Hepatocyte (in vitro differentiated cells): ENCODE measurements at regions not wholly inside any gene's neighbourhood (a gene's known extent, or its start where the extent isn't known, plus 50 kb on each side); places are given as distances from the start of the nearest gene placed in this dataset.

Experiments used
- DNase-seq: peaks from one replicate; pipeline ENCODE4 v3.0.0-alpha.2; 2016; ENCODE audit warnings: low spot score
- H2AFZ ChIP-seq: fragments of 200-600 bp; sonication (generic); 2 replicates; pipeline ENCODE4 v1.6.0; 2016; ENCODE audit warnings: antibody characterized with exemption, mild to moderate bottlenecking
- H3K27ac ChIP-seq: fragments of 200-600 bp; sonication (generic); 2 replicates; pipeline ENCODE4 v1.5.1; 2016; ENCODE audit warnings: mild to moderate bottlenecking
- H3K27me3 ChIP-seq: fragments of 200-600 bp; sonication (generic); 2 replicates; pipeline ENCODE4 v1.6.1; 2016
- H3K36me3 ChIP-seq: fragments of 200-600 bp; sonication (generic); replicated peaks from 2 replicates; pipeline ENCODE4 v1.5.1; 2016; ENCODE audit warnings: low read depth; ENCODE audit not compliant: insufficient read depth
- H3K4me1 ChIP-seq: fragments of 200-600 bp; sonication (generic); 2 replicates; pipeline ENCODE4 v1.5.1; 2016; ENCODE audit warnings: mild to moderate bottlenecking, moderate library complexity; ENCODE audit not compliant: insufficient read depth
- H3K4me2 ChIP-seq: fragments of 200-600 bp; sonication (generic); 2 replicates; pipeline ENCODE4 v1.6.0; 2016
- H3K4me3 ChIP-seq: fragments of 200-600 bp; sonication (generic); 2 replicates; pipeline ENCODE4 v1.5.1; 2016; ENCODE audit warnings: mild to moderate bottlenecking
- H3K79me2 ChIP-seq: fragments of 200-600 bp; sonication (generic); 2 replicates; pipeline ENCODE4 v1.6.0; 2017; ENCODE audit warnings: mild to moderate bottlenecking
- H3K9me2 ChIP-seq: fragments of 200-600 bp; sonication (generic); replicated peaks from 2 replicates; pipeline ENCODE4 v1.6.0; 2017; ENCODE audit warnings: mild to moderate bottlenecking; ENCODE audit not compliant: insufficient read depth
- H3K9me3 ChIP-seq: fragments of 200-600 bp; sonication (generic); 2 replicates; pipeline ENCODE4 v1.5.1; 2016; ENCODE audit warnings: low read depth, mild to moderate bottlenecking
- H4K20me1 ChIP-seq: fragments of 200-600 bp; sonication (generic); 2 replicates; pipeline ENCODE4 v1.6.0; 2016; ENCODE audit warnings: mild to moderate bottlenecking; ENCODE audit not compliant: insufficient read depth, poor library complexity, severe bottlenecking
- EZH2 ChIP-seq: fragments of 200-600 bp; sonication (generic); IDR thresholded peaks from 2 replicates; pipeline ENCODE4 v1.6.1; 2016; ENCODE audit warnings: antibody characterized with exemption, mild to moderate bottlenecking, borderline replicate concordance
- EZH2phosphoT487 ChIP-seq: fragments of 200-600 bp; sonication (generic); IDR thresholded peaks from one replicate; pipeline ENCODE4 v1.6.1; 2018; ENCODE audit warnings: antibody characterized with exemption, mild to moderate bottlenecking, low read depth, moderate library complexity; ENCODE audit not compliant: unreplicated experiment, severe bottlenecking
- WGBS: methylation state at CpG from one replicate; pipeline ENCODE4 v1.1.6; 2016; ENCODE audit warnings: low lambda C conversion rate; ENCODE audit errors: missing lambda C conversion rate; 5-methylcytosine and 5-hydroxymethylcytosine counted together
- TF ChIP-seq, protein P1 (sequence below): fragments of 200-600 bp; sonication (generic); IDR thresholded peaks from 2 replicates; pipeline ENCODE4 v1.5.1; 2016; ENCODE audit warnings: antibody characterized with exemption, mild to moderate bottlenecking; ENCODE audit not compliant: poor library complexity

DNA sequence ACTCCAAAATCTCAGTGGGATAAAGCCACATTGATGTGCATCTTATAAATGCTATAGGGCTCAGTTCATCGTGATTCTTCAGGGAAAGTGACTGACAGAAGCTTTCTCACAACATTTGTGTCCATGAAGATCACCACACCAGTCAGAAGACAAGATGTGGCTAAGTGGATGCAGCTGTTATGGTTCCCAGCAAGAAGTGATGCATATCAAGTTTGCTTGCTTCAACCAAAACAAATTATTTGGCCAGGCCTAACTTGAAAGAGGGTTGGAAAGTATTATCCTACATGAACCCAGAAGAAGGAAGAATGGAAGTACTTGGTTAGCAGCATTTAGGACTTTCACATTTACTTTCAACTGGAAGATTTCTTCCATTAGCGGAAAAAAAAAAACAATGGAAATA, 210.0 kb upstream of the ACVR2A start:
- TF ChIP-seq, protein P1, sequence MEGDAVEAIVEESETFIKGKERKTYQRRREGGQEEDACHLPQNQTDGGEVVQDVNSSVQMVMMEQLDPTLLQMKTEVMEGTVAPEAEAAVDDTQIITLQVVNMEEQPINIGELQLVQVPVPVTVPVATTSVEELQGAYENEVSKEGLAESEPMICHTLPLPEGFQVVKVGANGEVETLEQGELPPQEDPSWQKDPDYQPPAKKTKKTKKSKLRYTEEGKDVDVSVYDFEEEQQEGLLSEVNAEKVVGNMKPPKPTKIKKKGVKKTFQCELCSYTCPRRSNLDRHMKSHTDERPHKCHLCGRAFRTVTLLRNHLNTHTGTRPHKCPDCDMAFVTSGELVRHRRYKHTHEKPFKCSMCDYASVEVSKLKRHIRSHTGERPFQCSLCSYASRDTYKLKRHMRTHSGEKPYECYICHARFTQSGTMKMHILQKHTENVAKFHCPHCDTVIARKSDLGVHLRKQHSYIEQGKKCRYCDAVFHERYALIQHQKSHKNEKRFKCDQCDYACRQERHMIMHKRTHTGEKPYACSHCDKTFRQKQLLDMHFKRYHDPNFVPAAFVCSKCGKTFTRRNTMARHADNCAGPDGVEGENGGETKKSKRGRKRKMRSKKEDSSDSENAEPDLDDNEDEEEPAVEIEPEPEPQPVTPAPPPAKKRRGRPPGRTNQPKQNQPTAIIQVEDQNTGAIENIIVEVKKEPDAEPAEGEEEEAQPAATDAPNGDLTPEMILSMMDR = no peak
- no peak for TF ChIP-seq EZH2
- Histone ChIP-seq H3K9me3 (no peaks in the 10 kb centered on the region), H3K9me2 (no peaks in the 10 kb centered on the region), H3K79me2 (no peaks in the 10 kb centered on the region), H3K4me2 (no peak overlapping the region), H3K27me3 (no peaks in the 10 kb centered on the region), H3K27ac (no peak overlapping the region), H3K4me1 (peaks cover 17% of the 10 kb centered on the region), H2AFZ (no peak overlapping the region), H3K4me3 (no peak overlapping the region), H3K36me3 (no peaks in the 10 kb centered on the region), H4K20me1 (no peaks in the 10 kb centered on the region)
- DNase-seq = no peak
- WGBS = 94% methylated on average over 2 of the region's 2 CpGs

DNA sequence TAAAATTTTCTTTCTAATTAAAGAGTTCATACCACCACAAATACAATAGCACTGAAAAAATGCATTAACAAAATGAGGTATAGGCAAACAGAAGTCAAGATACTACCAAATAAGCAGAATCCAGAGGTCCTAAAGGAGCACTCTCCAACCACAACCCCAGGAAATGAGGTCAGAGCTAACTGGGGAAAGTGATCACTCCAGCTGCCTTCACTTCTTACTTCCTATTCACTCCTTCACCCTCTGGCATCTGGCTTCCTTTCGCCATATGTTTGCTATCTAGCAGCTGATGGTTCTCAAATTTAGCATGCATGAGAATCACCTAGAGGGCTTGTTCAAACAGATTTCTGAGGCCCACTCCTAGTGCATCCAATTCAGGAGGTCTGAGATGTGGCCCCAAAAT, 212.6 kb upstream of the ACVR2A start:
- H3K9me3 ChIP-seq = no peaks in the 10 kb centered on the region
- TF ChIP-seq EZH2 = no peak
- TF ChIP-seq EZH2phosphoT487 = no peak
- TF ChIP-seq, protein P1 = no peak
- WGBS = 100% methylated on average over 1 of the region's 1 CpG

DNA sequence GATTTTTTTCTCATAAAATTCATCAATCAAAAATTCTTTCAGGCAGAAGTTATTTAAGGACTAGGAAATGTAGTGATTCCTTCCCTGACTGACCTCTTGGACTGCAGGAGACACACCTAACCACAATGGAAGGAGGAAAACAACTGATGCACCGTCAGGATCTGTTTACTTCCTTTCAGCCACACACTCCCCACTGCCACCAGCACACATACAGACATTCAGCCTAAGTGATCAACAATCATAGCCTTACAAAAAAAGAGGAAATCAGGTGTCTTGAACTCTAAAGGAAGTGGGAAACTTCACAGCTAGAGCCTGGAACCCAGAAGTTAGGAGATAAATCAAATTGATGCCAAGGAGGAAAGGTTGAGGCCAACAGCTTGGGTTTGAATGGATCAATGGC, 213.5 kb upstream of the ACVR2A start:
- H3K36me3 ChIP-seq = no peaks in the 10 kb centered on the region
- no peaks in the 10 kb centered on the region for H3K9me3 ChIP-seq
- no peak overlapping the region for H3K27ac ChIP-seq
- H3K4me2 ChIP-seq = no peak overlapping the region
- 40% methylated on average over 1 of the region's 1 CpG for WGBS
- no peaks in the 10 kb centered on the region for H3K9me2 ChIP-seq
- H4K20me1 ChIP-seq = no peaks in the 10 kb centered on the region
- no peaks in the 10 kb centered on the region for H3K27me3 ChIP-seq
- H2AFZ ChIP-seq = no peak overlapping the region
- H3K4me1 ChIP-seq = peaks cover 6% of the 10 kb centered on the region
- no peak overlapping the region for H3K4me3 ChIP-seq
- TF ChIP-seq, protein P1 = no peak
- no peak for TF ChIP-seq EZH2phosphoT487
- TF ChIP-seq EZH2 = no peak
- H3K79me2 ChIP-seq = no peaks in the 10 kb centered on the region
- DNase-seq = no peak

More for the DNA sequence above, 212.6 kb upstream of the ACVR2A start:
- Histone ChIP-seq H3K9me2 (no peaks in the 10 kb centered on the region), H3K4me2 (no peak overlapping the region), H4K20me1 (no peaks in the 10 kb centered on the region), H3K36me3 (no peaks in the 10 kb centered on the region), H3K4me1 (peaks cover 15% of the 10 kb centered on the region), H3K27ac (no peak overlapping the region), H2AFZ (no peak overlapping the region), H3K4me3 (no peak overlapping the region), H3K79me2 (no peaks in the 10 kb centered on the region), H3K27me3 (no peaks in the 10 kb centered on the region)
- DNase-seq = no peak

DNA sequence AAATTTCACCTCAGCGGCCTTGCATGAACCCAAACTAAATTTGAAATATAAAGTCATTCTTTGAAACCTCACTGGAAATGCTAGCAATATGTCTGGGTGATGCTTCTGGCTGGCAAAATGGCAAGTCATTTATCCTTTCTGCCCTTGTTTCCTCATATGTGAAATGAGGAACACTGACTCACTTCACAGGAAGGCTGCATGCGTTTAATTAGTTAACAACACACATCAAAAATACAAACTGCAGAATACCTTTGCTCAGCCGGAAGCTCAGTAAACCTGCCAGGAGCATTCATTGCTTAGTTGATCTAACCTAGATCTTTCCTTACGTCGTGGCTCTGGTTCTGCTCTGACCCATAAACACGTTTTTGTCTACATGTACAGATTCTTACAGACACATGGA, 214.2 kb upstream of the ACVR2A start:
- Histone ChIP-seq H3K9me3 (no peaks in the 10 kb centered on the region), H3K4me2 (no peak overlapping the region), H3K9me2 (no peaks in the 10 kb centered on the region), H3K27me3 (no peaks in the 10 kb centered on the region), H3K4me3 (no peak overlapping the region), H3K4me1 (no peaks in the 10 kb centered on the region), H3K79me2 (no peaks in the 10 kb centered on the region), H3K36me3 (no peaks in the 10 kb centered on the region), H4K20me1 (no peaks in the 10 kb centered on the region), H3K27ac (no peak overlapping the region), H2AFZ (no peak overlapping the region)
- no peak for DNase-seq
- 87% methylated on average over 6 of the region's 6 CpGs for WGBS
- no peak for TF ChIP-seq EZH2
- no peak for TF ChIP-seq EZH2phosphoT487
- TF ChIP-seq, protein P1 = no peak
